ENCODE measurements at regions not wholly inside any gene's neighbourhood (a gene's known extent, or its start where the extent isn't known, plus 50 kb on each side); places are given as distances from the start of the nearest gene placed in this dataset.

DNA sequence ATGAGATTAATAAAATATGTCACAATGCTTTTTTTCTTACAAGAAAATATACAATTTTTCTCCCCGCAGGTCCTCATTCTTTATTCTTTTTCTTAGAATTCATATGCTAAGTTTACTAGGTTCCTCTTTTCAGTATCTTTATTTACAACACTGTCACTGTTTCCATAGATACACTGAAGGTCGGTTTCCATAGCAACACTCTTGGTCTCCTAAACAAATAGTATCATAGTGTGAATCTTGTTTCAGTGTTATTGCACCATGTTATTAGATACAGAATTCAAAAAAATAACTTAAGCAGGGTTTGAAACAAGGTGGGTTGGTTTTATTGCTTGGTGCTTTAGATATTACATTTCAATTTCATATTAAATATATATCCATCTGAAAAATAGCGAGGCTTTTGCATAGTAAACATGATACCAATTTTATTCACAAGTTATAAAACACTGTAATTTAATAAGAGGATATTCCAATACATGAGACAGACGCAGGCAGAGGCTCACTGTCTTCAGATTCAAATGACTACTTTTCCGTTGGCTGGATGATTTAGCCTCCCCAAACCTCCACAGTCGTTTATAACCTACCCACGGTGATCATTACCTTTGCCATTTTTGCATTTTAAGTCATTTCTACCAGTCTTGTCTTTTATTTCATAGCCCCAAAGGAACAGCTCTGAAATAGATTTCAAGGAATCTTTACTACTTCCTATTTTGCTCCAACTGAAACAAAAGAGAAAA, 88.9 kb upstream of the KLF6 start:
- ChIA-PET POLR2A (ENCODE audit: unreplicated experiment) (no interaction called here), CTCF (no interaction called here)
- Histone ChIP-seq H2AFZ (no peak overlapping the region), H4K20me1 (ENCODE audit: insufficient read depth) (no peaks in the 10 kb centered on the region), H3F3A (ENCODE audit: insufficient read depth, low read depth) (no peaks in the 10 kb centered on the region), H3K9me3 (ENCODE audit: insufficient read depth, low read depth) (no peaks in the 10 kb centered on the region), H3K79me2 (ENCODE audit: low read depth) (no peaks in the 10 kb centered on the region), H3K4me2 (no peak overlapping the region), H3K36me3 (ENCODE audit: low read depth) (no peaks in the 10 kb centered on the region), H3K27ac (no peak overlapping the region), H3K9me2 (ENCODE audit: insufficient read depth) (no peaks in the 10 kb centered on the region), H3K4me3 (no peak overlapping the region), H3K4me1 (replicated peaks; ENCODE audit: insufficient read depth) (peaks cover 6% of the 10 kb centered on the region), H3K27me3 (ENCODE audit: insufficient read depth, low read depth) (no peaks in the 10 kb centered on the region)
- BruUV-seq (replicated peaks) = no TSS peak
- intact Hi-C loops (cut with micrococcal nuclease; ENCODE audit: unreplicated experiment) = no loop called here
- no peak for TF ChIP-seq EZH2 (IDR thresholded peaks at IDR 0.05; ENCODE audit: low read depth)
- peak in 1 of 2 experiments; percentile 69 for DNase-seq

- no peaks in the 10 kb centered on the region for H4K20me1 ChIP-seq (ENCODE audit: insufficient read depth)
- no peak overlapping the region for H3K4me3 ChIP-seq
- no peaks in the 10 kb centered on the region for H3K27me3 ChIP-seq (ENCODE audit: insufficient read depth, low read depth)
- BruUV-seq (replicated peaks) = no TSS peak
- DNase-seq = no peak
- H3K36me3 ChIP-seq (ENCODE audit: low read depth) = no peaks in the 10 kb centered on the region
- H2AFZ ChIP-seq = no peak overlapping the region
- CTCF ChIA-PET = no interaction called here
- H3K4me2 ChIP-seq = no peak overlapping the region
- H3K27ac ChIP-seq = no peak overlapping the region
- no peaks in the 10 kb centered on the region for H3K9me2 ChIP-seq (ENCODE audit: insufficient read depth)
- POLR2A ChIA-PET (ENCODE audit: unreplicated experiment) = no interaction called here
- no peaks in the 10 kb centered on the region for H3K9me3 ChIP-seq (ENCODE audit: insufficient read depth, low read depth)
- H3K4me1 ChIP-seq (replicated peaks; ENCODE audit: insufficient read depth) = peaks cover 10% of the 10 kb centered on the region
- TF ChIP-seq EZH2 (IDR thresholded peaks at IDR 0.05; ENCODE audit: low read depth) = no peak
- no peak for TF ChIP-seq CTCF (conservative IDR thresholded peaks at IDR 0.05)
- no peaks in the 10 kb centered on the region for H3F3A ChIP-seq (ENCODE audit: insufficient read depth, low read depth)
- no peaks in the 10 kb centered on the region for H3K79me2 ChIP-seq (ENCODE audit: low read depth)
- intact Hi-C loops (cut with micrococcal nuclease; ENCODE audit: unreplicated experiment) = no loop called here
Measured at GRCh38 chr10:3872712-3873329, 87.8 kb upstream of the KLF6 start.

GRCh38 chr10:3871424-3871996, 86.5 kb upstream of the KLF6 start:
- H3K27ac ChIP-seq = no peak overlapping the region
- no peaks in the 10 kb centered on the region for H3K79me2 ChIP-seq (ENCODE audit: low read depth)
- no peak overlapping the region for H3K4me3 ChIP-seq
- no peaks in the 10 kb centered on the region for H3K36me3 ChIP-seq (ENCODE audit: low read depth)
- no peak for DNase-seq
- TF ChIP-seq CTCF (conservative IDR thresholded peaks at IDR 0.05) = no peak
- no peak for TF ChIP-seq EZH2 (IDR thresholded peaks at IDR 0.05; ENCODE audit: low read depth)
- BruUV-seq (replicated peaks) = no TSS peak
- ChIA-PET POLR2A (ENCODE audit: unreplicated experiment) (no interaction called here), CTCF (no interaction called here)
- intact Hi-C loops (cut with micrococcal nuclease; ENCODE audit: unreplicated experiment) = no loop called here
- H3K4me1 ChIP-seq (replicated peaks; ENCODE audit: insufficient read depth) = peaks cover 10% of the 10 kb centered on the region
- H3K27me3 ChIP-seq (ENCODE audit: insufficient read depth, low read depth) = no peaks in the 10 kb centered on the region
- no peaks in the 10 kb centered on the region for H3K9me3 ChIP-seq (ENCODE audit: insufficient read depth, low read depth)
- no peak overlapping the region for H2AFZ ChIP-seq
- no peaks in the 10 kb centered on the region for H3F3A ChIP-seq (ENCODE audit: insufficient read depth, low read depth)
- no peaks in the 10 kb centered on the region for H3K9me2 ChIP-seq (ENCODE audit: insufficient read depth)
- H4K20me1 ChIP-seq (ENCODE audit: insufficient read depth) = no peaks in the 10 kb centered on the region
- H3K4me2 ChIP-seq = no peak overlapping the region
